GM23338 (cell line): ENCODE measurements at regions not wholly inside any gene's neighbourhood (a gene's known extent, or its start where the extent isn't known, plus 50 kb on each side); places are given as distances from the start of the nearest gene placed in this dataset.

Experiments
- ATAC-seq: fragments of 200-7000 bp; cut with Tn5 transposase; 3 replicates; pipeline ENCODE4 v1.9.1; 2020
- DNase-seq: peaks from one replicate; pipeline ENCODE4 v3.0.0-alpha.2; 2015; ENCODE audit warnings: low spot score
- H2AFZ ChIP-seq: fragments of 200-600 bp; sonication (generic); 2 replicates; pipeline ENCODE4 v1.8.0; 2016; ENCODE audit warnings: antibody characterized with exemption, mild to moderate bottlenecking, moderate library complexity
- H3F3A ChIP-seq: fragments of 200-600 bp; sonication (generic); replicated peaks from 2 replicates; pipeline ENCODE4 v1.8.0; 2017; ENCODE audit warnings: antibody characterized with exemption, mixed run types, low read depth
- H3K27ac ChIP-seq: fragments of 200-600 bp; sonication (generic); 2 replicates; pipeline ENCODE4 v1.6.1; 2016; ENCODE audit warnings: low read depth
- H3K27me3 ChIP-seq: fragments of 200-600 bp; sonication (generic); 2 replicates; pipeline ENCODE4 v1.8.0; 2016; ENCODE audit warnings: mild to moderate bottlenecking, mixed run types, moderate library complexity; ENCODE audit not compliant: insufficient read depth
- H3K36me3 ChIP-seq: fragments of 200-600 bp; sonication (generic); 2 replicates; pipeline ENCODE4 v1.8.0; 2016; ENCODE audit warnings: mild to moderate bottlenecking; ENCODE audit not compliant: insufficient read depth
- H3K4me1 ChIP-seq: fragments of 200-600 bp; sonication (generic); 2 replicates; pipeline ENCODE4 v1.8.0; 2016; ENCODE audit warnings: mild to moderate bottlenecking, moderate library complexity; ENCODE audit not compliant: insufficient read depth
- H3K4me2 ChIP-seq: fragments of 200-600 bp; sonication (generic); 2 replicates; pipeline ENCODE4 v1.7.1; 2017; ENCODE audit warnings: mixed run types
- H3K4me3 ChIP-seq: fragments of 200-600 bp; sonication (generic); 2 replicates; pipeline ENCODE4 v1.6.1; 2016; ENCODE audit warnings: mixed run types
- H3K79me2 ChIP-seq: fragments of 200-600 bp; sonication (generic); replicated peaks from 2 replicates; pipeline ENCODE4 v1.8.0; 2017; ENCODE audit warnings: mild to moderate bottlenecking; ENCODE audit not compliant: insufficient read depth
- H3K9me2 ChIP-seq: fragments of 200-600 bp; sonication (generic); 2 replicates; pipeline ENCODE4 v1.8.0; 2017; ENCODE audit not compliant: insufficient read depth
- H4K20me1 ChIP-seq: fragments of 200-600 bp; sonication (generic); replicated peaks from 2 replicates; pipeline ENCODE4 v1.8.0; 2017; ENCODE audit warnings: mild to moderate bottlenecking; ENCODE audit not compliant: insufficient read depth
- H3K27ac Mint-ChIP-seq: 2 replicates; pipeline ENCODE4 v1.8.0; 2020; ENCODE audit warnings: inconsistent platforms, mild to moderate bottlenecking, moderate library complexity, mixed read lengths
- H3K27me3 Mint-ChIP-seq: 3 replicates; pipeline ENCODE4 v1.8.0; 2022; ENCODE audit warnings: low read depth, mild to moderate bottlenecking, moderate library complexity, mixed read lengths, inconsistent platforms; ENCODE audit not compliant: insufficient read depth, poor library complexity
- H3K36me3 Mint-ChIP-seq: 3 replicates; pipeline ENCODE4 v1.8.0; 2021; ENCODE audit warnings: low read depth, mild to moderate bottlenecking, inconsistent platforms, moderate library complexity, mixed read lengths
- H3K4me1 Mint-ChIP-seq: 3 replicates; pipeline ENCODE4 v1.8.0; 2020; ENCODE audit warnings: mild to moderate bottlenecking, inconsistent platforms, mixed read lengths
- H3K4me3 Mint-ChIP-seq: 3 replicates; pipeline ENCODE4 v1.8.0; 2021; ENCODE audit warnings: moderate library complexity, mild to moderate bottlenecking, inconsistent platforms, mixed read lengths
- H3K9me3 Mint-ChIP-seq: 3 replicates; pipeline ENCODE4 v1.8.0; 2020; ENCODE audit warnings: moderate library complexity, mild to moderate bottlenecking, inconsistent platforms, mixed read lengths
- CREB1 ChIP-seq: fragments of 250-450 bp; sonication (Bioruptor Pico); IDR thresholded peaks from 2 replicates; pipeline ENCODE4 v1.5.0; 2020; ENCODE audit warnings: low read depth, mild to moderate bottlenecking, moderate library complexity
- CTCF ChIP-seq, 2 experiments: fragments of 200-600 bp in 1 of 2; sonication (generic) in 1 of 2; conservative IDR thresholded peaks; 2 replicates each; pipeline versions ENCODE4 v1.5.1 to v1.6.1; 2016 to 2017; ENCODE audit warnings: antibody characterized with exemption in 2 of 2, low read depth in 2 of 2, mild to moderate bottlenecking in 2 of 2, moderate library complexity in 1 of 2
- ETS1 ChIP-seq: IDR thresholded peaks from 2 replicates; pipeline ENCODE4 v1.6.1; 2016; ENCODE audit warnings: antibody characterized with exemption
- EZH2 ChIP-seq: fragments of 200-600 bp; sonication (generic); IDR thresholded peaks from one replicate; pipeline ENCODE4 v1.8.0; 2017; ENCODE audit warnings: antibody characterized with exemption, mild to moderate bottlenecking, low read depth; ENCODE audit not compliant: unreplicated experiment
- EZH2phosphoT487 ChIP-seq: fragments of 200-600 bp; sonication (generic); IDR thresholded peaks from one replicate; pipeline ENCODE4 v1.8.1; 2018; ENCODE audit warnings: antibody characterized with exemption; ENCODE audit not compliant: unreplicated experiment
- JUNB ChIP-seq: IDR thresholded peaks from one replicate; pipeline ENCODE4 v1.6.1; 2016; ENCODE audit warnings: antibody characterized with exemption; ENCODE audit not compliant: unreplicated experiment
- NANOG ChIP-seq: IDR thresholded peaks from 2 replicates; pipeline ENCODE4 v1.6.1; 2016; ENCODE audit warnings: antibody characterized with exemption, borderline replicate concordance
- POLR2AphosphoS5 ChIP-seq: IDR thresholded peaks from 2 replicates; pipeline ENCODE4 v1.6.1; 2016; ENCODE audit warnings: antibody characterized with exemption, low read depth
- REST ChIP-seq: IDR thresholded peaks from one replicate; pipeline ENCODE4 v1.6.1; 2018; ENCODE audit warnings: antibody characterized with exemption; ENCODE audit not compliant: unreplicated experiment
- STAT1 ChIP-seq: IDR thresholded peaks from one replicate; pipeline ENCODE4 v1.6.1; 2016; ENCODE audit warnings: antibody characterized with exemption; ENCODE audit not compliant: unreplicated experiment
- ZNF114 ChIP-seq: fragments of 250-450 bp; sonication (Bioruptor Pico); IDR thresholded peaks from 2 replicates; pipeline ENCODE4 v1.5.0; 2020; ENCODE audit warnings: mild to moderate bottlenecking, moderate library complexity
- ZNF331 ChIP-seq: fragments of 250-450 bp; sonication (Bioruptor Pico); IDR thresholded peaks from 2 replicates; pipeline ENCODE4 v1.5.0; 2020; ENCODE audit warnings: low read depth, mild to moderate bottlenecking, moderate library complexity
- ZNF462 ChIP-seq: fragments of 250-450 bp; sonication (Bioruptor Pico); IDR thresholded peaks from 2 replicates; pipeline ENCODE4 v1.5.0; 2020; ENCODE audit warnings: mild to moderate bottlenecking, moderate library complexity

- peaks cover 20% of the 10 kb centered on the region for H3K27me3 Mint-ChIP-seq
- Histone ChIP-seq H3K27me3 (no peaks in the 10 kb centered on the region), H3K79me2 (no peaks in the 10 kb centered on the region), H3K36me3 (no peaks in the 10 kb centered on the region), H3K9me2 (no peaks in the 10 kb centered on the region), H3K27ac (no peak overlapping the region), H3K4me2 (no peak overlapping the region), H2AFZ (peak overlapping the region; percentile 66; the same call in 1 of the 2 replicates), H4K20me1 (no peaks in the 10 kb centered on the region), H3F3A (no peaks in the 10 kb centered on the region), H3K4me3 (no peak overlapping the region), H3K4me1 (no peaks in the 10 kb centered on the region)
- H3K4me1 Mint-ChIP-seq, result peaks cover 28% of the 10 kb centered on the region
- H3K4me3 Mint-ChIP-seq, result no peak overlapping the region
- H3K36me3 Mint-ChIP-seq, result no peaks in the 10 kb centered on the region
- DNase-seq (no peak), ATAC-seq (peak; percentile 12; the same call in 2 of the 3 replicates)
- TF ChIP-seq STAT1 (no peak), ZNF462 (CRISPR knock-in tag) (no peak), ETS1 (no peak), REST (no peak), JUNB (no peak), EZH2 (no peak), ZNF114 (CRISPR knock-in tag) (no peak), POLR2AphosphoS5 (no peak), CTCF (conservative IDR thresholded peaks at IDR 0.05; ENCODE audit: low read depth in 2 of 2) (no peak), NANOG (no peak), CREB1 (CRISPR knock-in tag) (no peak), EZH2phosphoT487 (no peak), ZNF331 (CRISPR knock-in tag) (no peak)
- no peaks in the 10 kb centered on the region for H3K9me3 Mint-ChIP-seq
- no peak overlapping the region for H3K27ac Mint-ChIP-seq
Observed at GRCh38 chr6:43865086-43865485, 95.1 kb downstream of the VEGFA start.
